Chondrocyte (in vitro differentiated cells): ENCODE measurements at regions not wholly inside any gene's neighbourhood (a gene's known extent, or its start where the extent isn't known, plus 50 kb on each side); places are given as distances from the start of the nearest gene placed in this dataset.

Experiments
- DNase-seq: peaks from one replicate; pipeline ENCODE4 v3.0.0; 2021; ENCODE audit warnings: mixed read lengths, low spot score
- H3K27ac Mint-ChIP-seq: one replicate; pipeline ENCODE4 v1.8.0; 2021; ENCODE audit warnings: mild to moderate bottlenecking, moderate library complexity, mixed read lengths; ENCODE audit not compliant: unreplicated experiment
- H3K27me3 Mint-ChIP-seq: 2 replicates; pipeline ENCODE4 v1.8.0; 2021; ENCODE audit warnings: low read depth, mixed read lengths
- H3K36me3 Mint-ChIP-seq: 2 replicates; pipeline ENCODE4 v1.8.0; 2021; ENCODE audit warnings: low read depth, mixed read lengths
- H3K4me1 Mint-ChIP-seq: 2 replicates; pipeline ENCODE4 v1.8.0; 2021; ENCODE audit warnings: low read depth, mild to moderate bottlenecking, mixed read lengths
- H3K4me3 Mint-ChIP-seq: one replicate; pipeline ENCODE4 v1.8.0; 2021; ENCODE audit warnings: mild to moderate bottlenecking, moderate library complexity, mixed read lengths; ENCODE audit not compliant: unreplicated experiment
- H3K9me3 Mint-ChIP-seq: 2 replicates; pipeline ENCODE4 v1.8.0; 2021; ENCODE audit warnings: low read depth, mixed read lengths
- TF ChIP-seq, protein P1 (sequence below): fragments of 200-600 bp; sonication (generic); IDR thresholded peaks from 2 replicates; pipeline ENCODE4 v1.5.0; 2021; ENCODE audit warnings: antibody characterized with exemption, mild to moderate bottlenecking, moderate library complexity

DNA sequence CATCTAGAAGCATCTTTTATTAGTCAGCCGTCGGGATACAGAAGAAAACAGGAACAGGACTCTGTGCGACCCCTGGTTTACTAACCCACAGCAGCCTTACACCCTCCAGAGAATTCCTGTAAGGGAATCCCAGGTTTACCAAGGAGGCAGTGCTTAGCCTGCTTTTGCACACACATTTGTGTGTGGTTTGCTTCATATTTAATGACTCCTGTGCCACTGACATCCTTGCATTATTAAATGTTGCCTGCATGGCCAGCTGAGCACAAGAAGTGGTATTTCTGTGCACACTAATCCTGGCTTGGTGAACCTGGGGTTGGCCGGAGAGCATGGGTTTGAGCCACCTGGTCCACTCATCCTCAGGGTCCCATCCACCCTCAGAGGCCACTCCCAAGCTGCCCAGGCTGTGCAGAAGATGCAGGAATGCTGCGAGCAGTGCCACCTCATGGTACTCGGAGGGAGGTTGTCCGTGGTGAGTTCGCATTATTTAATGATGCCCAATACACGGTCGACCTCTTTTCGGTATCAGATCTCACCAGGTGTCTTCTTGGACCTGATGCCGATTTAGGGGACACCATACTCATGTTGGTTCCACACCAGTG is 152.4 kb upstream of the RTL1 start:
- TF ChIP-seq, protein P1, sequence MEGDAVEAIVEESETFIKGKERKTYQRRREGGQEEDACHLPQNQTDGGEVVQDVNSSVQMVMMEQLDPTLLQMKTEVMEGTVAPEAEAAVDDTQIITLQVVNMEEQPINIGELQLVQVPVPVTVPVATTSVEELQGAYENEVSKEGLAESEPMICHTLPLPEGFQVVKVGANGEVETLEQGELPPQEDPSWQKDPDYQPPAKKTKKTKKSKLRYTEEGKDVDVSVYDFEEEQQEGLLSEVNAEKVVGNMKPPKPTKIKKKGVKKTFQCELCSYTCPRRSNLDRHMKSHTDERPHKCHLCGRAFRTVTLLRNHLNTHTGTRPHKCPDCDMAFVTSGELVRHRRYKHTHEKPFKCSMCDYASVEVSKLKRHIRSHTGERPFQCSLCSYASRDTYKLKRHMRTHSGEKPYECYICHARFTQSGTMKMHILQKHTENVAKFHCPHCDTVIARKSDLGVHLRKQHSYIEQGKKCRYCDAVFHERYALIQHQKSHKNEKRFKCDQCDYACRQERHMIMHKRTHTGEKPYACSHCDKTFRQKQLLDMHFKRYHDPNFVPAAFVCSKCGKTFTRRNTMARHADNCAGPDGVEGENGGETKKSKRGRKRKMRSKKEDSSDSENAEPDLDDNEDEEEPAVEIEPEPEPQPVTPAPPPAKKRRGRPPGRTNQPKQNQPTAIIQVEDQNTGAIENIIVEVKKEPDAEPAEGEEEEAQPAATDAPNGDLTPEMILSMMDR: no peak
- no peak overlapping the region for H3K27ac Mint-ChIP-seq
- H3K36me3 Mint-ChIP-seq: peaks cover 2% of the 10 kb centered on the region
- peaks cover 13% of the 10 kb centered on the region for H3K9me3 Mint-ChIP-seq
- no peak overlapping the region for H3K4me3 Mint-ChIP-seq
- no peaks in the 10 kb centered on the region for H3K27me3 Mint-ChIP-seq
- H3K4me1 Mint-ChIP-seq: peaks cover 11% of the 10 kb centered on the region
- DNase-seq: peak; percentile 37

DNA sequence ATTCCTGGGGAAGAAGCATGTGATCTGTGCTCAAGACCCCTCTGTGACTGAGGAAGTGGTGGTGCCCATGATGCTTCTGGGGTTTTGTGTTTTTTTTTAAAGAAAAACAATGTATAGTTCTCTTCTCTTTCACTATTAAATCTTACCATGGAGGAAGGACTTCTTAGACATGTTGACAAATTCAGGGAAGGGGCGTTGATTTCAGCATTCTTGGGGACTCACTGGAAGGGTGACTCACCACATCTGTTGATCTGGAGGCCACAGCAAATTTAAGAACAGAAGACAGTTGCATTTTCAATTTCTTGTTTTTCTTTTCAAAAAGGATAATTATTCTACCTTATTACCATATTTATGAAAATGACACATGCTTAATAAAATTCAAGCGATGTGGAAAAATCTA is 152.9 kb upstream of the RTL1 start:
- Mint-ChIP-seq H3K4me1 (peaks cover 11% of the 10 kb centered on the region), H3K36me3 (peaks cover 2% of the 10 kb centered on the region)

DNA sequence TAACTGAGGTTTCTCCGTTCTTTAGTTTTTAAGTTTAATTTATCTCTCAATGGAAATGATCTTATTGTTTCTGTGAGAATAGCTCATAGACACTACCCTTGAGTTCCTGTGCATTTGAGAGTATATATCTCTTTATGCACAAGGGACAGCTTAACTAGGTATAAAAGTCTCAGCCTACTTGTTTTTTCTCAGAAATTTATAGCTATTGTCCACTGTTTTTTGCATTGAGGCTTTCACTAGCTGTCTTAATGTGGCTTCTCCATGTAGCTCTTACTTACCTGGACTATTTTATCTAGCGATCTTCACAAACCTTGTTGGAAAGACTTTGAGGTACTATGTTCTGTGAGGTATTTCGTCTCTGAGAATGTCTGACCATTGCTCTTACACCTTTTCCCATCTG is 153.9 kb upstream of the RTL1 start:
- Mint-ChIP-seq H3K9me3 (peaks cover 13% of the 10 kb centered on the region), H3K36me3 (peaks cover 2% of the 10 kb centered on the region), H3K4me3 (no peak overlapping the region), H3K27ac (no peak overlapping the region), H3K27me3 (peaks cover 2% of the 10 kb centered on the region), H3K4me1 (peaks cover 19% of the 10 kb centered on the region)
- DNase-seq: no peak
- TF ChIP-seq, protein P1: no peak

More for the DNA sequence above, 152.9 kb upstream of the RTL1 start:
- H3K9me3 Mint-ChIP-seq: peaks cover 13% of the 10 kb centered on the region
- H3K27ac Mint-ChIP-seq: no peak overlapping the region
- TF ChIP-seq, protein P1: no peak
- no peaks in the 10 kb centered on the region for H3K27me3 Mint-ChIP-seq
- DNase-seq: no peak
- no peak overlapping the region for H3K4me3 Mint-ChIP-seq

DNA sequence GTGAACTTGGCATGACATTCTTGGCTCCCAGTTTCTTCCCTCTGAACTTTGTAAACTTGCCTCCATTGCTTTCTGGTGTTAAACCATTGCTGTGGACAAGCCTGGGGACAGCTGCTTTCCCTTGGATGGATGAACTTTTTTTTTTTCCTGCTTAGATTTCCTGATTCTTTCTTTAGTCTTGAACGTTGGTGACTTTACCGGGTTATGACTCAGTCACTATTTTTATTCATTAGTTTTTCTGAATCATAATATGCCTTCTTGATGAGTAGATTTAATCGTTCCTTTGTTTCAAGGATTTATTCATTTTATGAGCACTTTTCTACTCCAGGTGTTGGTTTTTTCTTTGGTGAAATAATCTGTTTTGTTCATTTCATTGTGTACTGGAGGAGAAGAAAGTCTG is 155.0 kb upstream of the RTL1 start:
- no peak overlapping the region for H3K4me3 Mint-ChIP-seq
- H3K27me3 Mint-ChIP-seq: peaks cover 2% of the 10 kb centered on the region
- DNase-seq: no peak
- H3K27ac Mint-ChIP-seq: peak overlapping the region; percentile 30
- TF ChIP-seq, protein P1: no peak
- peaks cover 13% of the 10 kb centered on the region for H3K9me3 Mint-ChIP-seq
- peaks cover 31% of the 10 kb centered on the region for H3K4me1 Mint-ChIP-seq
- no peaks in the 10 kb centered on the region for H3K36me3 Mint-ChIP-seq

DNA sequence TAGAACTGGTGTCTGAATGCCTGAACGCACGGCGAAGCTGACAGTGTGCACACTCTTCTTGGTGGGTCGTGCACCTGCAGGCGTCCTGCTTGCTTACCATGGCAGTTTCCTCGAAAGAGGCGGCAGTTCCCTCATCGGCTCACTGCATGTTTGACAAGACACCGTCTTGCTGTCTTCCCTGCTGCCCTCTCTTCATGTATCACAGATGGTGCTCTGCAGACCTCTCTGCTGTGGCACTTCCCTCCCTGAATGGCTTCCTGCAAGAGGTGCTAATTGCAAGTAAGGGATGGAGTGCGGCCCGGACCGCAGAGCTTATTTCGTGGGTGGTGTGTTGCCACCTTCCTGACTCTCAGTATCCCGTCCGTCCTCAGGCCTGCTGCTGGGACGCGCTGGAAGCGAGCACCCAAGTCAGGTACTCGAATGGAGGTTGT is 156.7 kb upstream of the RTL1 start:
- no peak overlapping the region for H3K4me3 Mint-ChIP-seq
- H3K36me3 Mint-ChIP-seq: no peaks in the 10 kb centered on the region
- peaks cover 2% of the 10 kb centered on the region for H3K27me3 Mint-ChIP-seq
- peaks cover 13% of the 10 kb centered on the region for H3K9me3 Mint-ChIP-seq
- H3K4me1 Mint-ChIP-seq: peaks cover 34% of the 10 kb centered on the region
- no peak overlapping the region for H3K27ac Mint-ChIP-seq
- TF ChIP-seq, protein P1: no peak
- DNase-seq: peak; percentile 71
